ENCODE measurements at regions not wholly inside any gene's neighbourhood (a gene's known extent, or its start where the extent isn't known, plus 50 kb on each side); places are given as distances from the start of the nearest gene placed in this dataset.

DNA sequence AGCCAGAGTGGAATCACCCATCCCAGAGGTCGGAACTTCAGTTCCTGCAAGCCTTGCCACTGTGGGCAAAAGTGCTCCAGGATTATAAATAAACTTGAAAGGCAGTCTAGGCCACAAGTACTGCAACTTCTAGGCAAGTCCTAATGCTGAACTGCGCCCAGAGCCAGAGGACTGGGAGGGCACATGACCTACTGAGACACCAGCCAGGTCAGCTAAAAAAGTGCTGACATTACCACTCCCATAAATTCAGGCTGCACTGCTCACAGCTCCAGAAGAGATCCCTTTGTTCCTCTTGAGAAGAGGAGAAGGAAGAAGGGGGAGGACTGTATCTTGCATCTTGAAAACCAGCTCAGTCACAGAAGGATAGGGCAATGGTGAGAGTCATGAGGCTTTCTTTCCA lies 1084.1 kb upstream of the PHF14 start:
- DNase-seq (peak in 1 of 4 donors; percentile 72), ATAC-seq (peak; percentile 91)
- H3K36me3 ChIP-seq = no peaks in the 10 kb centered on the region
- intact Hi-C loops (cut with DNase I) = no loop called here
- no peaks in the 10 kb centered on the region for H3K27me3 ChIP-seq
- H3K9me3 ChIP-seq = peaks cover 0 to 3% of the 10 kb centered on the region in 2 donors
- no peak overlapping the region for H3K4me3 ChIP-seq
- no peaks in the 10 kb centered on the region for H3K4me1 ChIP-seq
- no peak overlapping the region for H3K27ac ChIP-seq
- no peak for TF ChIP-seq CTCF (IDR thresholded peaks at IDR 0.05)

DNA sequence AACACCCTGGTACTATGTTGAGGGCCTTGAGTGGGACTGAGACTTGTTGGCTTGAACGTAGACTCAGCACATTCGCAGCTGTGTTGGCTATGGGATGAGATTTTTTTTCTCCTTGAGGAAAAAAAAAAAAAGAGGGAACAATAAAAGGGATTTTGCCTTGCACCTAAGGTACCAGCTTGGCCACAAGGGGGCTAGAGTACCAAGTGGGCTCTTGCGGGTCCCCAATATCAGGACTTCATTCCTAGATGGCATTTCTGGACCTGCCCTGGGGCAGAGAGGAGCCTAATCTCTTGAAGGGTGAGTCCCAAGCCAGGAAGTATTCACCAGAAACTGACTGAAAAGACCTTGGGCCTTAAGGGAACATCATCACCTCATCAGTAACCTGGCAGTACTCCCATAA lies 1083.6 kb upstream of the PHF14 start:
- Histone ChIP-seq H3K36me3 (no peaks in the 10 kb centered on the region), H3K27me3 (no peaks in the 10 kb centered on the region), H3K4me3 (no peak overlapping the region), H3K4me1 (no peaks in the 10 kb centered on the region), H3K9me3 (peaks cover 0 to 3% of the 10 kb centered on the region in 2 donors), H3K27ac (no peak overlapping the region)
- no peak for DNase-seq
- intact Hi-C loops (cut with DNase I) = no loop called here
- ATAC-seq = no peak
- TF ChIP-seq CTCF (IDR thresholded peaks at IDR 0.05) = no peak

GRCh38 chr7:9891056-9891455 lies 1082.6 kb upstream of the PHF14 start:
- Histone ChIP-seq H3K27me3 (no peaks in the 10 kb centered on the region), H3K9me3 (peaks cover 0 to 11% of the 10 kb centered on the region in 2 donors), H3K4me3 (no peak overlapping the region), H3K4me1 (no peaks in the 10 kb centered on the region), H3K27ac (no peak overlapping the region), H3K36me3 (no peaks in the 10 kb centered on the region)
- intact Hi-C loops (cut with DNase I) = no loop called here
- no peak for DNase-seq
- no peak for ATAC-seq
- TF ChIP-seq CTCF (IDR thresholded peaks at IDR 0.05) = no peak

DNA sequence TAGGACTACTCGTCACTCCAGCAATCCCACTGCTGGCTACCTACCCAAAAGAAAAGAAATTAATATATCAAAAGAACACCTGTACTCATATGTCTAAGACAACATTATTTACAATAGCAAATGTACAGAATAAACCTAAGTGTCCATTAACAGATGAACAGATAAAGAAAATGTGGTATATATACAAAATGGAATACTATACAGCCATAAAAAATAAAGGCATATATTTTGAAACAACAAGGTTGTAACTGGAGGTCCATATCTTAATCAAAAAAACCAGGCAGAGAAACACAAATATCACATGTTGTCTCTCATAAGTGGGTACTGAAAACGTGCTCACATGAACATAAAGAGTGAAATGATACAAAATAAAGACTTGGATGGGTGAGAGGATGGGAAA lies 1073.3 kb upstream of the PHF14 start:
- no peaks in the 10 kb centered on the region for H3K4me1 ChIP-seq
- ATAC-seq (no peak), DNase-seq (no peak)
- H3K36me3 ChIP-seq = no peaks in the 10 kb centered on the region
- H3K4me3 ChIP-seq = no peak overlapping the region
- H3K27me3 ChIP-seq = no peaks in the 10 kb centered on the region
- peaks cover 0 to 42% of the 10 kb centered on the region in 2 donors for H3K9me3 ChIP-seq
- H3K27ac ChIP-seq = no peak overlapping the region
- TF ChIP-seq CTCF (IDR thresholded peaks at IDR 0.05) = no peak
- intact Hi-C loops (cut with DNase I) = no loop called here

DNA sequence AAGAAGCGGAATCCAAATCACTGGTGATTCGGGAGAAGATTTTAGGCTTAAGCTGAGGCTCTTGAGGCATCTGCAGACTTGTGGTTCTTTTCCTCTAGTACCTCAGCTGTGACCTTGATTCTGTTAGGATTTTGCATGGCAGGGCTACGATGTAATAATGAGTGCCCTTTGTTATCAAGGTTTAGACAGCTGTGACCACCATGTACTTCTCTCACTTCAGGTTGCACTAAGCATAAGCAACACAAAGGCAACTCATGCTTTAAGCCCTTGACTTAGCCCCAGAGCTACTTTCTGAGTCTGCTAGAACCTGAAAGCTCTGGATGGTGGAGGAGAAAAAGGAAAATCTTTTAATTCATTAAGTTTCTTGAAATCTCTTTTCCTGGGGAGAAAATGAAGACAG lies 1052.3 kb upstream of the PHF14 start:
- Histone ChIP-seq H3K4me3 (no peak overlapping the region), H3K9me3 (peaks cover 0 to 10% of the 10 kb centered on the region in 2 donors), H3K27me3 (no peaks in the 10 kb centered on the region), H3K4me1 (no peaks in the 10 kb centered on the region), H3K27ac (no peak overlapping the region), H3K36me3 (no peaks in the 10 kb centered on the region)
- TF ChIP-seq CTCF (IDR thresholded peaks at IDR 0.05) = no peak
- intact Hi-C loops (cut with DNase I) = no loop called here
- no peak for ATAC-seq
- no peak for DNase-seq

Measured in left lung (tissue), 4 donors.